Natural killer cell (primary cell): ENCODE measurements at regions not wholly inside any gene's neighbourhood (a gene's known extent, or its start where the extent isn't known, plus 50 kb on each side); places are given as distances from the start of the nearest gene placed in this dataset.

Experiments used
- ATAC-seq, 3 donors: fragments of 150-1000 bp in 2 of 3; fragments of 200-7000 bp in 1 of 3; cut with Tn5 transposase; 1 replicate in 1 of 3; 2 replicates in 2 of 3; pipeline ENCODE4 v1.10.0; 2021; ENCODE audit warnings: mild to moderate bottlenecking in 2 of 3, moderate library complexity in 2 of 3
- DNase-seq, 2 donors: peaks; one replicate each; pipeline versions ENCODE4 v3.0.0 to v3.0.0-alpha.2; 2013 to 2021; ENCODE audit warnings: mixed read lengths in 1 of 2
- H3K27ac ChIP-seq: one replicate; pipeline ENCODE4 v1.5.1; 2013; ENCODE audit warnings: mild to moderate bottlenecking, low read length
- H3K27me3 ChIP-seq: one replicate; pipeline ENCODE4 v1.6.1; 2013; ENCODE audit warnings: low read length; ENCODE audit not compliant: control insufficient read depth, insufficient read depth
- H3K36me3 ChIP-seq: one replicate; pipeline ENCODE4 v1.6.1; 2013; ENCODE audit warnings: low read length; ENCODE audit not compliant: control insufficient read depth, insufficient read depth
- H3K4me1 ChIP-seq: one replicate; pipeline ENCODE4 v1.6.1; 2013; ENCODE audit warnings: low read length; ENCODE audit not compliant: control insufficient read depth, insufficient read depth
- H3K4me3 ChIP-seq: one replicate; pipeline ENCODE4 v1.5.1; 2013; ENCODE audit warnings: low read length
- H3K9me3 ChIP-seq: one replicate; pipeline ENCODE4 v1.6.1; 2013; ENCODE audit warnings: low read length; ENCODE audit not compliant: control insufficient read depth, insufficient read depth
- H3K27ac Mint-ChIP-seq, 2 donors: one replicate each; pipeline ENCODE4 v1.8.0; 2022; ENCODE audit warnings: mild to moderate bottlenecking in 2 of 2, mixed read lengths in 2 of 2, moderate library complexity in 1 of 2
- H3K27me3 Mint-ChIP-seq, 2 donors: one replicate each; pipeline ENCODE4 v1.8.0; 2022; ENCODE audit warnings: low read depth in 2 of 2, mixed read lengths in 2 of 2
- H3K36me3 Mint-ChIP-seq: one replicate; pipeline ENCODE4 v1.8.0; 2022; ENCODE audit warnings: mixed read lengths
- H3K4me1 Mint-ChIP-seq, 2 donors: one replicate each; pipeline ENCODE4 v1.8.0; 2022; ENCODE audit warnings: mixed read lengths in 2 of 2
- H3K4me3 Mint-ChIP-seq: one replicate; pipeline ENCODE4 v1.8.0; 2022; ENCODE audit warnings: mild to moderate bottlenecking, moderate library complexity, mixed read lengths
- H3K9me3 Mint-ChIP-seq, 2 donors: one replicate each; pipeline ENCODE4 v1.8.0; 2022; ENCODE audit warnings: mixed read lengths in 2 of 2
- WGBS: methylation state at CpG from one replicate; pipeline ENCODE4 v1.1.7; 2013; ENCODE audit warnings: missing lambda C conversion rate; ENCODE audit not compliant: insufficient coverage; 5-methylcytosine and 5-hydroxymethylcytosine counted together
- intact Hi-C: fragments of 100-400 bp; cut with micrococcal nuclease; formaldehyde crosslinking; loops from one replicate; pipeline ENCODE4 v1.14.2; 2022
- TF ChIP-seq, protein P1 (sequence below): fragments of 200-600 bp; IDR thresholded peaks from one replicate; pipeline ENCODE4 v1.8.0; 2022; ENCODE audit warnings: antibody characterized with exemption

GRCh38 chr5:108515517-108516105 is 133.7 kb upstream of the FBXL17 start:
- Mint-ChIP-seq H3K27me3 (peaks cover 9 to 31% of the 10 kb centered on the region in 2 donors), H3K4me3 (no peak overlapping the region), H3K27ac (no peak overlapping the region), H3K9me3 (no peaks in the 10 kb centered on the region), H3K4me1 (no peaks in the 10 kb centered on the region), H3K36me3 (no peaks in the 10 kb centered on the region)
- no peak overlapping the region for H3K27ac ChIP-seq
- peaks cover 2% of the 10 kb centered on the region for H3K27me3 ChIP-seq
- H3K36me3 ChIP-seq: no peaks in the 10 kb centered on the region
- H3K4me3 ChIP-seq: no peak overlapping the region
- DNase-seq (no peak), ATAC-seq (no peak)
- no peaks in the 10 kb centered on the region for H3K4me1 ChIP-seq
- intact Hi-C loops: no loop called here
- TF ChIP-seq, protein P1, sequence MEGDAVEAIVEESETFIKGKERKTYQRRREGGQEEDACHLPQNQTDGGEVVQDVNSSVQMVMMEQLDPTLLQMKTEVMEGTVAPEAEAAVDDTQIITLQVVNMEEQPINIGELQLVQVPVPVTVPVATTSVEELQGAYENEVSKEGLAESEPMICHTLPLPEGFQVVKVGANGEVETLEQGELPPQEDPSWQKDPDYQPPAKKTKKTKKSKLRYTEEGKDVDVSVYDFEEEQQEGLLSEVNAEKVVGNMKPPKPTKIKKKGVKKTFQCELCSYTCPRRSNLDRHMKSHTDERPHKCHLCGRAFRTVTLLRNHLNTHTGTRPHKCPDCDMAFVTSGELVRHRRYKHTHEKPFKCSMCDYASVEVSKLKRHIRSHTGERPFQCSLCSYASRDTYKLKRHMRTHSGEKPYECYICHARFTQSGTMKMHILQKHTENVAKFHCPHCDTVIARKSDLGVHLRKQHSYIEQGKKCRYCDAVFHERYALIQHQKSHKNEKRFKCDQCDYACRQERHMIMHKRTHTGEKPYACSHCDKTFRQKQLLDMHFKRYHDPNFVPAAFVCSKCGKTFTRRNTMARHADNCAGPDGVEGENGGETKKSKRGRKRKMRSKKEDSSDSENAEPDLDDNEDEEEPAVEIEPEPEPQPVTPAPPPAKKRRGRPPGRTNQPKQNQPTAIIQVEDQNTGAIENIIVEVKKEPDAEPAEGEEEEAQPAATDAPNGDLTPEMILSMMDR: no peak
- no peaks in the 10 kb centered on the region for H3K9me3 ChIP-seq
- 48% methylated on average over 1 of the region's 1 CpG for WGBS

- Histone ChIP-seq H3K27me3 (peaks cover 2% of the 10 kb centered on the region), H3K4me3 (no peak overlapping the region), H3K9me3 (no peaks in the 10 kb centered on the region), H3K36me3 (no peaks in the 10 kb centered on the region), H3K4me1 (no peaks in the 10 kb centered on the region), H3K27ac (no peak overlapping the region)
- intact Hi-C loops: no loop called here
- ATAC-seq: no peak
- WGBS: no CpG with 5 or more reads among the region's 3 CpGs
- no peak for DNase-seq
- Mint-ChIP-seq H3K4me3 (no peak overlapping the region), H3K27ac (no peak overlapping the region), H3K9me3 (no peaks in the 10 kb centered on the region), H3K36me3 (no peaks in the 10 kb centered on the region), H3K4me1 (no peaks in the 10 kb centered on the region), H3K27me3 (peaks cover 9 to 21% of the 10 kb centered on the region in 2 donors)
- TF ChIP-seq, protein P1: no peak
Measured at GRCh38 chr5:108508979-108509378, 127.1 kb upstream of the FBXL17 start.

- WGBS: 100% methylated on average over 2 of the region's 2 CpGs
- no peaks in the 10 kb centered on the region for H3K9me3 Mint-ChIP-seq
- H3K27ac Mint-ChIP-seq: no peak overlapping the region
- Histone ChIP-seq H3K27me3 (no peaks in the 10 kb centered on the region), H3K4me1 (no peaks in the 10 kb centered on the region), H3K4me3 (no peak overlapping the region), H3K9me3 (no peaks in the 10 kb centered on the region), H3K36me3 (no peaks in the 10 kb centered on the region), H3K27ac (no peak overlapping the region)
- DNase-seq (no peak), ATAC-seq (no peak)
- H3K27me3 Mint-ChIP-seq: peaks cover 9 to 12% of the 10 kb centered on the region in 2 donors
- no peaks in the 10 kb centered on the region for H3K4me1 Mint-ChIP-seq
- H3K36me3 Mint-ChIP-seq: no peaks in the 10 kb centered on the region
- H3K4me3 Mint-ChIP-seq: no peak overlapping the region
- TF ChIP-seq, protein P1: no peak
- intact Hi-C loops: no loop called here
Measured at GRCh38 chr5:108507631-108508030, 125.7 kb upstream of the FBXL17 start.

DNA sequence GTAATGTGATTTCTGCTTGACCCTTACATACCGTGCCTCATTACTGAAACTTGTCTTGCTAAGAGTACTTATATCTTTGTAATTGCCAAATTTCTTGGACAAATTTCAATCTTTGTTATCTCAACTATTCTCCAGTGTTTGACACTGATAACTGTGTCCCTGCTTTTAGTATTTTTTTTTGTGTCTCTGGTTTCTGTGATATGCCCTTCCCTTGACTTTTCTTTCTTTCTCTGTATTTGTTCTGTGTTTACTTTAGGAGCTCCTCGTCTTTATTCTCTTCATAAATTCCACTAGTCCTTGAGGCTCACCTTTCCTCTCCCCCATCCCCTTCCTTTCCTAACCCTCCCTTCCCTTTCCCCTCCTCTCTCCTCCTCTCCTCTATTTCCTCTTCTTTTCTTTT is 123.7 kb upstream of the FBXL17 start:
- Mint-ChIP-seq H3K27me3 (peaks cover 3 to 7% of the 10 kb centered on the region in 2 donors), H3K36me3 (no peaks in the 10 kb centered on the region), H3K9me3 (no peaks in the 10 kb centered on the region), H3K4me3 (no peak overlapping the region), H3K4me1 (no peaks in the 10 kb centered on the region), H3K27ac (no peak overlapping the region)
- H3K27me3 ChIP-seq: no peaks in the 10 kb centered on the region
- no peak overlapping the region for H3K27ac ChIP-seq
- WGBS: 77% methylated on average over 2 of the region's 2 CpGs
- no peaks in the 10 kb centered on the region for H3K36me3 ChIP-seq
- no peak overlapping the region for H3K4me3 ChIP-seq
- H3K4me1 ChIP-seq: no peaks in the 10 kb centered on the region
- TF ChIP-seq, protein P1: no peak
- intact Hi-C loops: no loop called here
- DNase-seq (no peak), ATAC-seq (no peak)
- peaks cover 3% of the 10 kb centered on the region for H3K9me3 ChIP-seq
